ENCODE measurements at regions not wholly inside any gene's neighbourhood (a gene's known extent, or its start where the extent isn't known, plus 50 kb on each side); places are given as distances from the start of the nearest gene placed in this dataset.

DNA sequence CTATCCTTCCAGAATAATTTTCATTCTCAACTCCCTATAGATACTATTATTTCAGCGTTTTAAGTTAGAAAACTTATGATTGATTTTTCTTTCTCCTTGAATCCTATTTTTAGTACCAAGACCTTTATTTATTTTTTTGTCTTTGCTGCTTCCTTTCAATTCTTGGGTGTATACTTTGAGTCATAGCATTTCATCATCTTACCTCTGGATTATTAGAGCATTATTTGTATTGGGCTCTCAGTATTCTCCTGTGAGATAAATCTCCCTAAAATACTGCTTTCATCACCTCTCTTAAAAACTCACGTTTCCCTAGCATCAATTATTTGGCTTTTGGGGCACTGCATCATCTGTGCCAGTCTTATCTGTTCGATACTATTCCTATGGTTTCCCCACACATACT is 222.8 kb downstream of the POSTN start:
- Histone ChIP-seq H3K4me2 (ENCODE audit: low read depth, low read length) (no peak overlapping the region), H3K36me3 (replicated peaks in 1 of 2; ENCODE audit: control insufficient read depth in 1 of 2, insufficient read depth in 2 of 2, low read length in 2 of 2) (no peaks in the 10 kb centered on the region), H3K4me3 (replicated peaks in 1 of 3; ENCODE audit: insufficient read depth in 1 of 3, low read depth in 2 of 3, low read length in 3 of 3) (no peak overlapping the region), H3K4me1 (ENCODE audit: insufficient read depth, low read length) (no peaks in the 10 kb centered on the region), H3K9ac (ENCODE audit: insufficient read depth, low read depth, low read length) (no peak overlapping the region), H2AFZ (ENCODE audit: low read length) (no peak overlapping the region), H3K9me3 (ENCODE audit: low read length) (no peaks in the 10 kb centered on the region), H3K79me2 (ENCODE audit: insufficient read depth, low read length) (no peaks in the 10 kb centered on the region), H3K27me3 (ENCODE audit: control insufficient read depth in 1 of 2, insufficient read depth in 2 of 2, low read length in 2 of 2) (no peaks in the 10 kb centered on the region), H3K27ac (ENCODE audit: extremely low read length, insufficient read depth, low read length) (no peak overlapping the region), H4K20me1 (ENCODE audit: insufficient read depth, low read length) (no peaks in the 10 kb centered on the region)
- DNase-seq (ENCODE audit: low spot score), result no peak
- CTCF ChIA-PET (ENCODE audit: low intra/inter-chr PET ratio, low total read pairs), result no interaction called here
- ATAC-seq, result no peak
- POLR2A ChIA-PET, result no interaction called here
- no peak for FAIRE-seq
- no TSS peak for BruUV-seq (replicated peaks)
- WGBS (ENCODE audit: low lambda C conversion rate), result 0% methylated on average over 3 of the region's 3 CpGs
- intact Hi-C loops (cut with micrococcal nuclease; ENCODE audit: unreplicated experiment), result no loop called here
- TF ChIP-seq NFE2 (CRISPR knock-in tag; IDR thresholded peaks at IDR 0.05) (no peak), KDM5A (IDR thresholded peaks at IDR 0.05; ENCODE audit: borderline replicate concordance, low read length) (no peak), HHEX (CRISPR knock-in tag; IDR thresholded peaks at IDR 0.05) (no peak)
- TF ChIP-seq, protein P1, sequence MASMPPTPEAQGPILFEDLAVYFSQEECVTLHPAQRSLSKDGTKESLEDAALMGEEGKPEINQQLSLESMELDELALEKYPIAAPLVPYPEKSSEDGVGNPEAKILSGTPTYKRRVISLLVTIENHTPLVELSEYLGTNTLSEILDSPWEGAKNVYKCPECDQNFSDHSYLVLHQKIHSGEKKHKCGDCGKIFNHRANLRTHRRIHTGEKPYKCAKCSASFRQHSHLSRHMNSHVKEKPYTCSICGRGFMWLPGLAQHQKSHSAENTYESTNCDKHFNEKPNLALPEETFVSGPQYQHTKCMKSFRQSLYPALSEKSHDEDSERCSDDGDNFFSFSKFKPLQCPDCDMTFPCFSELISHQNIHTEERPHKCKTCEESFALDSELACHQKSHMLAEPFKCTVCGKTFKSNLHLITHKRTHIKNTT (CRISPR knock-in tag; IDR thresholded peaks at IDR 0.05), result no peak
- TF ChIP-seq, protein P2, sequence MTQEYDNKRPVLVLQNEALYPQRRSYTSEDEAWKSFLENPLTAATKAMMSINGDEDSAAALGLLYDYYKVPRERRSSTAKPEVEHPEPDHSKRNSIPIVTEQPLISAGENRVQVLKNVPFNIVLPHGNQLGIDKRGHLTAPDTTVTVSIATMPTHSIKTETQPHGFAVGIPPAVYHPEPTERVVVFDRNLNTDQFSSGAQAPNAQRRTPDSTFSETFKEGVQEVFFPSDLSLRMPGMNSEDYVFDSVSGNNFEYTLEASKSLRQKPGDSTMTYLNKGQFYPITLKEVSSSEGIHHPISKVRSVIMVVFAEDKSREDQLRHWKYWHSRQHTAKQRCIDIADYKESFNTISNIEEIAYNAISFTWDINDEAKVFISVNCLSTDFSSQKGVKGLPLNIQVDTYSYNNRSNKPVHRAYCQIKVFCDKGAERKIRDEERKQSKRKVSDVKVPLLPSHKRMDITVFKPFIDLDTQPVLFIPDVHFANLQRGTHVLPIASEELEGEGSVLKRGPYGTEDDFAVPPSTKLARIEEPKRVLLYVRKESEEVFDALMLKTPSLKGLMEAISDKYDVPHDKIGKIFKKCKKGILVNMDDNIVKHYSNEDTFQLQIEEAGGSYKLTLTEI (CRISPR knock-in tag; conservative IDR thresholded peaks at IDR 0.05), result no peak
- TF ChIP-seq, protein P3, sequence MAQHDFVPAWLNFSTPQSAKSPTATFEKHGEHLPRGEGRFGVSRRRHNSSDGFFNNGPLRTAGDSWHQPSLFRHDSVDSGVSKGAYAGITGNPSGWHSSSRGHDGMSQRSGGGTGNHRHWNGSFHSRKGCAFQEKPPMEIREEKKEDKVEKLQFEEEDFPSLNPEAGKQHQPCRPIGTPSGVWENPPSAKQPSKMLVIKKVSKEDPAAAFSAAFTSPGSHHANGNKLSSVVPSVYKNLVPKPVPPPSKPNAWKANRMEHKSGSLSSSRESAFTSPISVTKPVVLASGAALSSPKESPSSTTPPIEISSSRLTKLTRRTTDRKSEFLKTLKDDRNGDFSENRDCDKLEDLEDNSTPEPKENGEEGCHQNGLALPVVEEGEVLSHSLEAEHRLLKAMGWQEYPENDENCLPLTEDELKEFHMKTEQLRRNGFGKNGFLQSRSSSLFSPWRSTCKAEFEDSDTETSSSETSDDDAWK (CRISPR knock-in tag; IDR thresholded peaks at IDR 0.05), result no peak
- TF ChIP-seq, protein P4, sequence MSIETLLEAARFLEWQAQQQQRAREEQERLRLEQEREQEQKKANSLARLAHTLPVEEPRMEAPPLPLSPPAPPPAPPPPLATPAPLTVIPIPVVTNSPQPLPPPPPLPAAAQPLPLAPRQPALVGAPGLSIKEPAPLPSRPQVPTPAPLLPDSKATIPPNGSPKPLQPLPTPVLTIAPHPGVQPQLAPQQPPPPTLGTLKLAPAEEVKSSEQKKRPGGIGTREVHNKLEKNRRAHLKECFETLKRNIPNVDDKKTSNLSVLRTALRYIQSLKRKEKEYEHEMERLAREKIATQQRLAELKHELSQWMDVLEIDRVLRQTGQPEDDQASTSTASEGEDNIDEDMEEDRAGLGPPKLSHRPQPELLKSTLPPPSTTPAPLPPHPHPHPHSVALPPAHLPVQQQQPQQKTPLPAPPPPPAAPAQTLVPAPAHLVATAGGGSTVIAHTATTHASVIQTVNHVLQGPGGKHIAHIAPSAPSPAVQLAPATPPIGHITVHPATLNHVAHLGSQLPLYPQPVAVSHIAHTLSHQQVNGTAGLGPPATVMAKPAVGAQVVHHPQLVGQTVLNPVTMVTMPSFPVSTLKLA (IDR thresholded peaks at IDR 0.05), result no peak
- in situ Hi-C loops (cut with HindIII; ENCODE audit: extremely low pct_ligation_motif_present, low pct_unique_long_range_greater_than_20kb), result no loop called here

Measured in HepG2 (cell line).